HepG2 (cell line): ENCODE measurements at regions not wholly inside any gene's neighbourhood (a gene's known extent, or its start where the extent isn't known, plus 50 kb on each side); places are given as distances from the start of the nearest gene placed in this dataset.

Source experiments
- ARHGAP35 ChIP-seq: sonication (generic); formaldehyde crosslinking; IDR thresholded peaks from 2 replicates; pipeline ENCODE4 v1.9.0; 2022; ENCODE audit warnings: mild to moderate bottlenecking, inconsistent platforms, moderate library complexity, missing genetic modification reagents, borderline replicate concordance
- FOXJ3 ChIP-seq: sonication (generic); formaldehyde crosslinking; IDR thresholded peaks from 2 replicates; pipeline ENCODE4 v1.4.0; 2020; ENCODE audit warnings: missing genetic modification reagents, mild to moderate bottlenecking, borderline replicate concordance
- FOXM1 ChIP-seq: sonication (generic); formaldehyde crosslinking; IDR thresholded peaks from 2 replicates; pipeline ENCODE4 v1.5.0; 2020; ENCODE audit warnings: missing genetic modification reagents
- NBN ChIP-seq: fragments of 450-650 bp; conservative IDR thresholded peaks from 2 replicates; pipeline ENCODE4 v1.6.1; 2017
- RARA ChIP-seq: IDR thresholded peaks from 2 replicates; pipeline ENCODE4 v1.6.1; 2016; ENCODE audit warnings: missing genetic modification reagents, missing compliant biosample characterization
- TP53 ChIP-seq: sonication (generic); formaldehyde crosslinking; conservative IDR thresholded peaks from 2 replicates; pipeline ENCODE4 v1.4.0; 2020; ENCODE audit warnings: missing genetic modification reagents
- ZBTB21 ChIP-seq: sonication (generic); formaldehyde crosslinking; IDR thresholded peaks from 2 replicates; pipeline ENCODE4 v1.4.0; 2020; ENCODE audit warnings: missing genetic modification reagents
- ZNF205 ChIP-seq: IDR thresholded peaks from 2 replicates; pipeline ENCODE4 v1.6.1; 2018; ENCODE audit warnings: missing biosample characterization, missing genetic modification reagents
- TF ChIP-seq, protein P1 (sequence below): conservative IDR thresholded peaks from 2 replicates; pipeline ENCODE4 v1.6.1; 2018; ENCODE audit warnings: missing genetic modification reagents
- TF ChIP-seq, protein P2 (sequence below): sonication (generic); formaldehyde crosslinking; IDR thresholded peaks from 2 replicates; pipeline ENCODE4 v1.5.0; 2020; ENCODE audit warnings: mild to moderate bottlenecking, missing genetic modification reagents, moderate library complexity
- TF ChIP-seq, protein P3 (sequence below): sonication (generic); formaldehyde crosslinking; IDR thresholded peaks from 2 replicates; pipeline ENCODE4 v1.4.0; 2020; ENCODE audit warnings: mild to moderate bottlenecking, missing genetic modification reagents
- TF ChIP-seq, protein P4 (sequence below): sonication (generic); formaldehyde crosslinking; IDR thresholded peaks from 2 replicates; pipeline ENCODE4 v1.4.0; 2020; ENCODE audit warnings: mild to moderate bottlenecking, missing genetic modification reagents
- TF ChIP-seq, protein P5 (sequence below): sonication (generic); formaldehyde crosslinking; IDR thresholded peaks from 2 replicates; pipeline ENCODE4 v1.4.0; 2020; ENCODE audit warnings: missing genetic modification reagents
- TF ChIP-seq, protein P6 (sequence below): fragments of 450-650 bp; IDR thresholded peaks from 2 replicates; pipeline ENCODE4 v1.6.1; 2017; ENCODE audit warnings: mild to moderate bottlenecking

DNA sequence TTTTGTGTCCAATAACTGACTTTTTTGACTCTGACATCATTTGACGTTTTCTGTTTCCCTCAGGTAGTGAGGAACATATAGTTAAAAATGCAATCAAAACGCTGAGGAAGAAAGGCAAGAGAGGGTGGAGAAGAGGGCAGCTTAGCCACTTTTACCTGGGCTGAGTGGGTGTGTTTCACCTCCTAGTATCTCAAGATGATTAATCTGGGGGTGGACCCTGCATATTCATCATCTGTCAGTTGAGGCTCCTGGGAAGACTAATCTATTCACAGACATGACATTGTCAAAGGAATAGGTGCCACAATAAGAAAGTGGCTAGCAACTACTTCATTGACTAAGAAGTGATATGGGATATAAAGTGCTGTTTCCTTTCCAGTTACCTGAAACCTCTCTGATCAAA is 331.5 kb upstream of the RARB start:
- TF ChIP-seq, protein P1, sequence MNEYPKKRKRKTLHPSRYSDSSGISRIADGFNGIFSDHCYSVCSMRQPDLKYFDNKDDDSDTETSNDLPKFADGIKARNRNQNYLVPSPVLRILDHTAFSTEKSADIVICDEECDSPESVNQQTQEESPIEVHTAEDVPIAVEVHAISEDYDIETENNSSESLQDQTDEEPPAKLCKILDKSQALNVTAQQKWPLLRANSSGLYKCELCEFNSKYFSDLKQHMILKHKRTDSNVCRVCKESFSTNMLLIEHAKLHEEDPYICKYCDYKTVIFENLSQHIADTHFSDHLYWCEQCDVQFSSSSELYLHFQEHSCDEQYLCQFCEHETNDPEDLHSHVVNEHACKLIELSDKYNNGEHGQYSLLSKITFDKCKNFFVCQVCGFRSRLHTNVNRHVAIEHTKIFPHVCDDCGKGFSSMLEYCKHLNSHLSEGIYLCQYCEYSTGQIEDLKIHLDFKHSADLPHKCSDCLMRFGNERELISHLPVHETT (CRISPR knock-in tag) = no peak
- TF ChIP-seq NBN = no peak
- TF ChIP-seq, protein P2, sequence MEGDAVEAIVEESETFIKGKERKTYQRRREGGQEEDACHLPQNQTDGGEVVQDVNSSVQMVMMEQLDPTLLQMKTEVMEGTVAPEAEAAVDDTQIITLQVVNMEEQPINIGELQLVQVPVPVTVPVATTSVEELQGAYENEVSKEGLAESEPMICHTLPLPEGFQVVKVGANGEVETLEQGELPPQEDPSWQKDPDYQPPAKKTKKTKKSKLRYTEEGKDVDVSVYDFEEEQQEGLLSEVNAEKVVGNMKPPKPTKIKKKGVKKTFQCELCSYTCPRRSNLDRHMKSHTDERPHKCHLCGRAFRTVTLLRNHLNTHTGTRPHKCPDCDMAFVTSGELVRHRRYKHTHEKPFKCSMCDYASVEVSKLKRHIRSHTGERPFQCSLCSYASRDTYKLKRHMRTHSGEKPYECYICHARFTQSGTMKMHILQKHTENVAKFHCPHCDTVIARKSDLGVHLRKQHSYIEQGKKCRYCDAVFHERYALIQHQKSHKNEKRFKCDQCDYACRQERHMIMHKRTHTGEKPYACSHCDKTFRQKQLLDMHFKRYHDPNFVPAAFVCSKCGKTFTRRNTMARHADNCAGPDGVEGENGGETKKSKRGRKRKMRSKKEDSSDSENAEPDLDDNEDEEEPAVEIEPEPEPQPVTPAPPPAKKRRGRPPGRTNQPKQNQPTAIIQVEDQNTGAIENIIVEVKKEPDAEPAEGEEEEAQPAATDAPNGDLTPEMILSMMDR (CRISPR knock-in tag) = no peak
- TF ChIP-seq ZBTB21 (CRISPR knock-in tag) = no peak
- no peak for TF ChIP-seq FOXM1
- TF ChIP-seq ARHGAP35 (CRISPR knock-in tag) = no peak
- TF ChIP-seq, protein P3, sequence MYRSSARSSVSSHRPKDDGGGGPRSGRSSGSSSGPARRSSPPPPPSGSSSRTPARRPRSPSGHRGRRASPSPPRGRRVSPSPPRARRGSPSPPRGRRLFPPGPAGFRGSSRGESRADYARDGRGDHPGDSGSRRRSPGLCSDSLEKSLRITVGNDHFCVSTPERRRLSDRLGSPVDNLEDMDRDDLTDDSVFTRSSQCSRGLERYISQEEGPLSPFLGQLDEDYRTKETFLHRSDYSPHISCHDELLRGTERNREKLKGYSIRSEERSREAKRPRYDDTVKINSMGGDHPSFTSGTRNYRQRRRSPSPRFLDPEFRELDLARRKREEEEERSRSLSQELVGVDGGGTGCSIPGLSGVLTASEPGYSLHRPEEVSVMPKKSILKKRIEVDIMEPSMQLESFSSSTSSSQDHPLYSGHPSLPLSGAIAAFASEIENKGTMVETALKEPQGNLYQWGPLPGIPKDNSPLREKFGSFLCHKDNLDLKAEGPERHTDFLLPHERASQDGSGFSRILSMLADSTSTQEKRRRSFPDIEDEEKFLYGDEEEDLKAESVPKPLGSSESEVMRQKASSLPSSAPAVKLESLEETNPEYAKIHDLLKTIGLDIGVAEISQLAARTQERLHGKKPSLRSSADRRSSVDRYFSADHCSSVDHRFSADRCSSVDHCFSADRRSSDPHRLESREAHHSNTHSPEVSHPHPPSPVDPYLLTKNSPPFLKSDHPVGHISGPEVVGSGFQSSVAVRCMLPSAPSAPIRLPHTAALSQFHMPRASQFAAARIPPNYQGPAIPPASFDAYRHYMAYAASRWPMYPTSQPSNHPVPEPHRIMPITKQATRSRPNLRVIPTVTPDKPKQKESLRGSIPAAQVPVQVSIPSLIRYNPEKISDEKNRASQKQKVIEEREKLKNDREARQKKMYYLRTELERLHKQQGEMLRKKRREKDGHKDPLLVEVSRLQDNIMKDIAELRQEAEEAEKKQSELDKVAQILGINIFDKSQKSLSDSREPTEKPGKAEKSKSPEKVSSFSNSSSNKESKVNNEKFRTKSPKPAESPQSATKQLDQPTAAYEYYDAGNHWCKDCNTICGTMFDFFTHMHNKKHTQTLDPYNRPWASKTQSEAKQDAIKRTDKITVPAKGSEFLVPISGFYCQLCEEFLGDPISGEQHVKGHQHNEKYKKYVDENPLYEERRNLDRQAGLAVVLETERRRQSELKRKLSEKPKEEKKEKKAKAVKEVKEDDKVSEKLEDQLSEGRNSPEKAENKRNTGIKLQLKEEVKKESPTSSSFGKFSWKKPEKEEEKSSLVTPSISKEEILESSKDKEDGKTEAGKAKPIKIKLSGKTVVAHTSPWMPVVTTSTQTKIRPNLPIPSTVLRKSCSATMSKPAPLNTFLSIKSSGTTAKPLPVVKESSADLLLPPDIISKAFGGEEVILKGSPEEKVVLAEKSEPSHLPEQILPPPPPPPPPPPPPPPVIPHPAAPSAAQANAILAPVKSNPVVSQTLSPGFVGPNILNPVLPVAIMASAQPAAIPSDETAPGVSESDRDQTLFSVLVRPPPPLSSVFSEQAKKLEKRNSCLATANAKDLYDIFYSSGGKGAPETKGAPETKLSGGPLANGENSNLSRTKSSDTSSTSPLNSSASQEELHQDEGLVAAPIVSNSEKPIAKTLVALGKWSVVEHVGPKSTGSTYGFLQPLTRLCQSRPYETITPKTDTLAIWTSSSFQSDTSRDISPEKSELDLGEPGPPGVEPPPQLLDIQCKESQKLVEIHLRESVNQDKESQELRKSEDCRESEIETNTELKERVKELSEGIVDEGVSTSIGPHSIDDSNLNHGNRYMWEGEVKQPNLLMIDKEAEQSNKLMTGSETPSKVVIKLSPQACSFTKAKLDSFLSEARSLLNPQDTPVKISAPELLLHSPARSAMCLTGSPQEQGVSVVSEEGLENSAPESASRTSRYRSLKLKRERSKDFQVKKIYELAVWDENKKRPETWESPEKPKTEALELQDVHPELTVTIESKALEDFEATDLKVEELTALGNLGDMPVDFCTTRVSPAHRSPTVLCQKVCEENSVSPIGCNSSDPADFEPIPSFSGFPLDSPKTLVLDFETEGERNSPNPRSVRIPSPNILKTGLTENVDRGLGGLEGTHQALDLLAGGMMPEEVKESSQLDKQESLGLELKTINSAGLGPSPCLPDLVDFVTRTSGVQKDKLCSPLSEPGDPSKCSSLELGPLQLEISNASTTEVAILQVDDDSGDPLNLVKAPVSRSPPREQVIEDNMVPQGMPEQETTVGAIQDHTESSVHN = no peak
- no peak for TF ChIP-seq TP53 (CRISPR knock-in tag)
- TF ChIP-seq RARA = no peak
- TF ChIP-seq ZNF205 (CRISPR knock-in tag) = no peak
- TF ChIP-seq, protein P4, sequence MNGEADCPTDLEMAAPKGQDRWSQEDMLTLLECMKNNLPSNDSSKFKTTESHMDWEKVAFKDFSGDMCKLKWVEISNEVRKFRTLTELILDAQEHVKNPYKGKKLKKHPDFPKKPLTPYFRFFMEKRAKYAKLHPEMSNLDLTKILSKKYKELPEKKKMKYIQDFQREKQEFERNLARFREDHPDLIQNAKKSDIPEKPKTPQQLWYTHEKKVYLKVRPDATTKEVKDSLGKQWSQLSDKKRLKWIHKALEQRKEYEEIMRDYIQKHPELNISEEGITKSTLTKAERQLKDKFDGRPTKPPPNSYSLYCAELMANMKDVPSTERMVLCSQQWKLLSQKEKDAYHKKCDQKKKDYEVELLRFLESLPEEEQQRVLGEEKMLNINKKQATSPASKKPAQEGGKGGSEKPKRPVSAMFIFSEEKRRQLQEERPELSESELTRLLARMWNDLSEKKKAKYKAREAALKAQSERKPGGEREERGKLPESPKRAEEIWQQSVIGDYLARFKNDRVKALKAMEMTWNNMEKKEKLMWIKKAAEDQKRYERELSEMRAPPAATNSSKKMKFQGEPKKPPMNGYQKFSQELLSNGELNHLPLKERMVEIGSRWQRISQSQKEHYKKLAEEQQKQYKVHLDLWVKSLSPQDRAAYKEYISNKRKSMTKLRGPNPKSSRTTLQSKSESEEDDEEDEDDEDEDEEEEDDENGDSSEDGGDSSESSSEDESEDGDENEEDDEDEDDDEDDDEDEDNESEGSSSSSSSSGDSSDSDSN (CRISPR knock-in tag) = no peak
- TF ChIP-seq, protein P5, sequence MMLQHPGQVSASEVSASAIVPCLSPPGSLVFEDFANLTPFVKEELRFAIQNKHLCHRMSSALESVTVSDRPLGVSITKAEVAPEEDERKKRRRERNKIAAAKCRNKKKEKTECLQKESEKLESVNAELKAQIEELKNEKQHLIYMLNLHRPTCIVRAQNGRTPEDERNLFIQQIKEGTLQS = no peak
- no peak for TF ChIP-seq FOXJ3 (CRISPR knock-in tag)
- TF ChIP-seq, protein P6, sequence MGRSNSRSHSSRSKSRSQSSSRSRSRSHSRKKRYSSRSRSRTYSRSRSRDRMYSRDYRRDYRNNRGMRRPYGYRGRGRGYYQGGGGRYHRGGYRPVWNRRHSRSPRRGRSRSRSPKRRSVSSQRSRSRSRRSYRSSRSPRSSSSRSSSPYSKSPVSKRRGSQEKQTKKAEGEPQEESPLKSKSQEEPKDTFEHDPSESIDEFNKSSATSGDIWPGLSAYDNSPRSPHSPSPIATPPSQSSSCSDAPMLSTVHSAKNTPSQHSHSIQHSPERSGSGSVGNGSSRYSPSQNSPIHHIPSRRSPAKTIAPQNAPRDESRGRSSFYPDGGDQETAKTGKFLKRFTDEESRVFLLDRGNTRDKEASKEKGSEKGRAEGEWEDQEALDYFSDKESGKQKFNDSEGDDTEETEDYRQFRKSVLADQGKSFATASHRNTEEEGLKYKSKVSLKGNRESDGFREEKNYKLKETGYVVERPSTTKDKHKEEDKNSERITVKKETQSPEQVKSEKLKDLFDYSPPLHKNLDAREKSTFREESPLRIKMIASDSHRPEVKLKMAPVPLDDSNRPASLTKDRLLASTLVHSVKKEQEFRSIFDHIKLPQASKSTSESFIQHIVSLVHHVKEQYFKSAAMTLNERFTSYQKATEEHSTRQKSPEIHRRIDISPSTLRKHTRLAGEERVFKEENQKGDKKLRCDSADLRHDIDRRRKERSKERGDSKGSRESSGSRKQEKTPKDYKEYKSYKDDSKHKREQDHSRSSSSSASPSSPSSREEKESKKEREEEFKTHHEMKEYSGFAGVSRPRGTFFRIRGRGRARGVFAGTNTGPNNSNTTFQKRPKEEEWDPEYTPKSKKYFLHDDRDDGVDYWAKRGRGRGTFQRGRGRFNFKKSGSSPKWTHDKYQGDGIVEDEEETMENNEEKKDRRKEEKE = no peak
